Pancreas (tissue), 10 donors: ENCODE measurements at regions not wholly inside any gene's neighbourhood (a gene's known extent, or its start where the extent isn't known, plus 50 kb on each side); places are given as distances from the start of the nearest gene placed in this dataset.

ENCODE experiments used
- ATAC-seq, 4 donors: fragments of 200-7000 bp; cut with Tn5 transposase; one replicate each; pipeline versions ENCODE4 v1.8.0 to v1.9.1; 2020; ENCODE audit warnings: mild to moderate bottlenecking in 4 of 4, moderate library complexity in 4 of 4
- DNase-seq, 6 donors: peaks; one replicate each; pipeline ENCODE4 v3.0.0-alpha.2; 2020
- FAIRE-seq: peaks from 2 replicates; lab custom pipeline; 2012; peaks lifted over from hg19 to GRCh38; lab: Jason Lieb, UNC
- H3K27ac ChIP-seq, 4 donors: fragments of 200-600 bp; sonication (generic); 1 replicate in 3 of 4; 2 replicates in 1 of 4; pipeline versions ENCODE4 v1.5.0 to v1.8.0; 2020
- H3K27me3 ChIP-seq, 4 donors: fragments of 200-600 bp; one replicate each; pipeline ENCODE4 v1.8.0; 2021
- H3K36me3 ChIP-seq, 3 donors: fragments of 200-600 bp; sonication (generic) in 1 of 3; one replicate each; pipeline versions ENCODE4 v1.5.0 to v1.8.0; 2020 to 2021
- H3K4me1 ChIP-seq, 3 donors: fragments of 200-600 bp; one replicate each; pipeline ENCODE4 v1.8.0; 2021
- H3K4me3 ChIP-seq, 4 donors: fragments of 200-600 bp; sonication (generic) in 2 of 4; one replicate each; pipeline versions ENCODE4 v1.5.0 to v1.8.0; 2020 to 2021
- H3K9me3 ChIP-seq, 4 donors: fragments of 200-600 bp; one replicate each; pipeline ENCODE4 v1.8.0; 2021
- CTCF ChIP-seq, 4 donors: fragments of 200-600 bp; sonication (generic) in 3 of 4; IDR thresholded peaks; one replicate each; pipeline versions ENCODE4 v1.5.0 to v1.8.0; 2021; ENCODE audit warnings: antibody characterized with exemption in 4 of 4
- WGBS, 2 donors: extraction: QIAGEN DNeasy Blood & Tissue Kit; methylation state at CpG; one replicate each; pipeline ENCODE4 v1.1.7; 2013; 5-methylcytosine and 5-hydroxymethylcytosine counted together
- intact Hi-C, 3 donors: fragments of 100-400 bp; cut with DNase I; formaldehyde crosslinking; loops; one replicate each; pipeline versions ENCODE4 v1.11.1 to v1.14.2; 2022
- donor health status: healthy with polysubstance abuse.
- donor health status: DM: no; HTN: no; CAD: no; lungs with moderate emphysema.
- donor health status: DM: no; HTN: no; CAD: no.
- donor health status: control.
- donor health status: control.
- donor health status: Bipolar disorder and iron deficiency.
- donor health status: DM: yes; HTN: yes; CAD: no.
- donor health status: DM: no; HTN: no; CAD: no.
- donor health status: DM: no; HTN: no; CAD: no.
- donor health status: DM: yes; HTN: yes; CAD: no.

GRCh38 chr14:53526200-53526599 lies 373.1 kb upstream of the DDHD1 start:
- no peaks in the 10 kb centered on the region for H3K36me3 ChIP-seq
- ATAC-seq (no peak), FAIRE-seq (no peak), DNase-seq (no peak)
- H3K27ac ChIP-seq = no peak overlapping the region
- no peaks in the 10 kb centered on the region for H3K4me1 ChIP-seq
- H3K27me3 ChIP-seq = no peaks in the 10 kb centered on the region
- intact Hi-C loops = no loop called here
- WGBS, 2 donors = 65 to 83% methylated on average over 3 of the region's 3 CpGs
- H3K9me3 ChIP-seq = no peaks in the 10 kb centered on the region
- TF ChIP-seq CTCF (IDR thresholded peaks at IDR 0.05) = no peak
- H3K4me3 ChIP-seq = no peak overlapping the region

GRCh38 chr14:53525608-53526007 lies 372.5 kb upstream of the DDHD1 start:
- Histone ChIP-seq H3K4me3 (no peak overlapping the region), H3K27ac (no peak overlapping the region), H3K36me3 (no peaks in the 10 kb centered on the region), H3K27me3 (no peaks in the 10 kb centered on the region), H3K9me3 (no peaks in the 10 kb centered on the region), H3K4me1 (no peaks in the 10 kb centered on the region)
- TF ChIP-seq CTCF (IDR thresholded peaks at IDR 0.05) = no peak
- DNase-seq (no peak), ATAC-seq (peak in 1 of 4 donors; percentile 18), FAIRE-seq (no peak)
- intact Hi-C loops = no loop called here
- 61 to 72% methylated on average over 2 of the region's 2 CpGs for WGBS, 2 donors

GRCh38 chr14:53524391-53524790 lies 371.3 kb upstream of the DDHD1 start:
- TF ChIP-seq CTCF (IDR thresholded peaks at IDR 0.05) = no peak

GRCh38 chr14:53523226-53523625 lies 370.1 kb upstream of the DDHD1 start:
- intact Hi-C loops = no loop called here
- no peak for FAIRE-seq

More at GRCh38 chr14:53524391-53524790, 371.3 kb upstream of the DDHD1 start:
- FAIRE-seq = no peak
- H3K9me3 ChIP-seq = no peaks in the 10 kb centered on the region
- intact Hi-C loops = no loop called here
- DNase-seq = no peak
- ATAC-seq = no peak
- H3K27me3 ChIP-seq = no peaks in the 10 kb centered on the region
- H3K4me1 ChIP-seq = no peaks in the 10 kb centered on the region
- H3K4me3 ChIP-seq = no peak overlapping the region
- 65 to 74% methylated on average over 4 of the region's 4 CpGs for WGBS, 2 donors
- no peak overlapping the region for H3K27ac ChIP-seq
- H3K36me3 ChIP-seq = no peaks in the 10 kb centered on the region

More at GRCh38 chr14:53523226-53523625, 370.1 kb upstream of the DDHD1 start:
- TF ChIP-seq CTCF (IDR thresholded peaks at IDR 0.05) = no peak
- Histone ChIP-seq H3K9me3 (no peaks in the 10 kb centered on the region), H3K27ac (no peak overlapping the region), H3K27me3 (no peaks in the 10 kb centered on the region), H3K4me1 (no peaks in the 10 kb centered on the region), H3K4me3 (no peak overlapping the region), H3K36me3 (no peaks in the 10 kb centered on the region)
- no peak for ATAC-seq
- DNase-seq = no peak
- 85 to 95% methylated on average over 3 of the region's 3 CpGs for WGBS, 2 donors
